Fibroblast of the aortic adventitia (primary cell): ENCODE measurements at regions not wholly inside any gene's neighbourhood (a gene's known extent, or its start where the extent isn't known, plus 50 kb on each side); places are given as distances from the start of the nearest gene placed in this dataset.
"Not testable (repeated sequence)": the region's sequence is repeated elsewhere in the genome, so short reads cannot be mapped to it uniquely, and the experiment has no call there.

Experiments used
- DNase-seq: peaks from one replicate; pipeline ENCODE4 v3.0.0-alpha.2; 2010; ENCODE audit warnings: low read depth
- H3K4me3 ChIP-seq: 2 replicates; pipeline ENCODE4 v1.5.1; 2011; ENCODE audit warnings: low read depth, mild to moderate bottlenecking, control low read depth, low read length, moderate library complexity
- TF ChIP-seq, protein P1 (sequence below): IDR thresholded peaks from 2 replicates; pipeline ENCODE4 v1.5.1; 2011; ENCODE audit warnings: mild to moderate bottlenecking, low read length, control low read depth, inconsistent platforms; ENCODE audit not compliant: insufficient read depth

- no peak for DNase-seq
- no peak overlapping the region for H3K4me3 ChIP-seq
- TF ChIP-seq, protein P1, sequence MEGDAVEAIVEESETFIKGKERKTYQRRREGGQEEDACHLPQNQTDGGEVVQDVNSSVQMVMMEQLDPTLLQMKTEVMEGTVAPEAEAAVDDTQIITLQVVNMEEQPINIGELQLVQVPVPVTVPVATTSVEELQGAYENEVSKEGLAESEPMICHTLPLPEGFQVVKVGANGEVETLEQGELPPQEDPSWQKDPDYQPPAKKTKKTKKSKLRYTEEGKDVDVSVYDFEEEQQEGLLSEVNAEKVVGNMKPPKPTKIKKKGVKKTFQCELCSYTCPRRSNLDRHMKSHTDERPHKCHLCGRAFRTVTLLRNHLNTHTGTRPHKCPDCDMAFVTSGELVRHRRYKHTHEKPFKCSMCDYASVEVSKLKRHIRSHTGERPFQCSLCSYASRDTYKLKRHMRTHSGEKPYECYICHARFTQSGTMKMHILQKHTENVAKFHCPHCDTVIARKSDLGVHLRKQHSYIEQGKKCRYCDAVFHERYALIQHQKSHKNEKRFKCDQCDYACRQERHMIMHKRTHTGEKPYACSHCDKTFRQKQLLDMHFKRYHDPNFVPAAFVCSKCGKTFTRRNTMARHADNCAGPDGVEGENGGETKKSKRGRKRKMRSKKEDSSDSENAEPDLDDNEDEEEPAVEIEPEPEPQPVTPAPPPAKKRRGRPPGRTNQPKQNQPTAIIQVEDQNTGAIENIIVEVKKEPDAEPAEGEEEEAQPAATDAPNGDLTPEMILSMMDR, result no peak
These were observed 313.6 kb downstream of the ALDH8A1 start for GRCh38 chr6:134636186-134636799.

DNA sequence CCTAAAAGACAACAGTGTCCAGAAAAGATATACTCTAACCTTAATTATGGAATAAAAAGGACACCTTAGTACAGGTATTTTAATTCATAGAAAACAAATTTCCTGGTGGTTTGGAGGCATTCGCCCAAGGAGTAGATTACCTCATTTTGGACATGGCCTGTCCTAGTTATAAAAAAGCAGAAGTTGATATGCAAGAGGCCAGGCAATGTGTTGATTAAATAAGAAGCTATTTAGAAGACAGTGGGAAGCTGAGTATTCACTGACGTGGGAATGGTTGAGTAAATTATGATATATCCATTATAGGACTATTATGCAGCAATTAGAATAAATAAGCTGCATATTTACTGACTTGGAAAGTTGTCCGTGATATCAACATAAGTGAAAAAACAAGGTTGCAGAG, 314.9 kb downstream of the ALDH8A1 start:
- TF ChIP-seq, protein P1, result no peak
- no peak for DNase-seq
- no peak overlapping the region for H3K4me3 ChIP-seq

DNA sequence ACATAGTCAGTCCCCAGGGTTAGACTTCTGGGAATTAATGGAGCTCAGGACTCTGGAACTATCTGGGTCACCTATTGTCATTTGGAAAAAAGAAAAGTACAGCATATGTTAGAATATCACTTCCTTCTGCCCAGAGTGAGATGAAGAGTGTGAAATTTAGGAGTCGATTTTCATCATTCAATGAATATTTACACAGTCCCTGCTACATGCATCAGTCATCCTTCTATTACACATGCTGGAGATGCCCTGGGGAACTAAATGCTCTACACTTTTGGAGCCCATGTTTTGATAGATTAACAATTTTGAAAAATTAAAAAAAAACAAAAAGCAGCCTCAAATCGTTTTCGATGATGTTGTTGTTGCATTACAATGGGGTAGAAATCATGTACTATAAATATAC, 315.4 kb downstream of the ALDH8A1 start:
- no peak overlapping the region for H3K4me3 ChIP-seq
- TF ChIP-seq, protein P1, result no peak
- no peak for DNase-seq

DNA sequence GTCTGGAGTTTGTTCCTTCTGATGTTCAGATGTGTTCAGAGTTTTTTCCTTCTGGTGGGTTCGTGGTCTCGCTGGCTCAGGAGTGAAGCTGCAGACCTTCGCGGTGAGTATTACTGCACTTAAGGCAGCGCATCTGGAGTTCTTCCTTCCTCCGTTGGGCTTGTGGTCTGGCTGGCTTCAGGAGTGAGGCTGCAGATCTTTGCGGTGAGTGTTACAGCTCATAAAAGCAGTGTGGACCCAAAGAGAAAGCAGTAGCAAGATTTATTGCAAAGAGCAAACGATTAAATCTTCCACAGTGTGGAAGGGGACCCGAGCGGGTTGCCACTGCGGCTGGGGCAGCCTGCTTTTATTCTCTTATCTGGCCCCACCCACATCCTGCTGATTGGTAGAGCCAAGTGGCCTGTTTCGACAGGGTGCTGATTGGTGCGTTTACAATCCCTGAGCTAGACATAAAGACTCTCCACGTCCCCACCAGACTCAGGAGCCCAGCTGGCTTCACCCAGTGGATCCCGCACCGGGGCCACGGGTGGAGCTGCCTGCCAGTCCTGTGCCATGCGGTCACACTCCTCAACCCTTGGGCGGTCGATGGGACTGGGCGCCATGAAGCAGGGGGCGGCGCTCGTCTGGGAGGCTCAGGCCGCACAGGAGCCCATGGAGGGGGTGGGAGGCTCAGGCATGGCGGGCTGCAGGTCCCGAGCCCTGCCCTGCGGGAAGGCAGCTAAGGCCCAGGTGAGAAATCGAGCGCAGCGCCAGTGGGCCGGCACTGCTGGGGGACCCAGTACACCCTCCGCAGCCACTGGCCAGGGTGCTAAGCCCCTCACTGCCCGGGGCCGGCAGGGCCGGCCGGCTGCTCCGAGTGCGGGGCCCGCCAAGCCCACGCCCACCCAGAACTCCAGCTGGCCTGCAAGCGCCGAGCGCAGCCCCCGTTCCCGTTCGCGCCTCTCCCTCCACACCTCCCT, 315.3 kb upstream of the SGK1 start:
- not testable (repeated sequence) for DNase-seq, H3K4me3 ChIP-seq

- no peak for DNase-seq
- TF ChIP-seq, protein P1, result no peak
- H3K4me3 ChIP-seq, result no peak overlapping the region
These were observed 314.1 kb upstream of the SGK1 start for GRCh38 chr6:134632024-134632423.

GRCh38 chr6:134631398-134631924, 313.5 kb upstream of the SGK1 start:
- no peak overlapping the region for H3K4me3 ChIP-seq
- TF ChIP-seq, protein P1, result no peak
- no peak for DNase-seq

DNA sequence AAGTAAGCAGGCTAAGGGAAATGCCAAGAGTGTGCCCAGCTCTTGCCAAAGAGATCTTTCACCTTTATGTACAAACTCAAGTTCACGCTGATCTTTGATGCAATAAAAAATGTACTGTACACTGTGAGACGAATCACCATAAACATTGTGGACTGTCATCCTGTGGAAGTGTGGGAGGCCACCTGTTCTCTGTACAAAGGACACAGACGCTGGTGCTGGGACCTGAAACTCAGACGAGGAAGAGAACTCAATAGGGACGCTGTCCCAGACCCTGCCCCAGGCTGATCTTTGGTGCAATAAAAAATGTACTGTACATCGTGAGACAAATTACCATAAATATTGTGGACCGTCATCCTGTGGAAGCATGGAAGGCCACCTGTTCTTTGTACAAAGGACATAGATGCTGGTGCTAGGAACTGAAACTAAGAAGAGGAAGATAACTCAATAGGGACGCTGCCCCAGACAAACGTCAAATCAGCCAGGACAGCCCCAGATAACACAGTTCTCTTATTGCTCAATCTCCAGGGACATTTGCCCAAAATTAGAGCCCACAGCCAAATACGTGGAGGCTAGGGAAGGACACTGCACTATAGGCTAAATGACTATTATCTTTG, 312.7 kb upstream of the SGK1 start:
- TF ChIP-seq, protein P1, result no peak
- DNase-seq, result no peak

More for the DNA sequence above, 312.7 kb upstream of the SGK1 start:
- H3K4me3 ChIP-seq, result no peak overlapping the region
